Hepatocyte (in vitro differentiated cells): ENCODE measurements at regions not wholly inside any gene's neighbourhood (a gene's known extent, or its start where the extent isn't known, plus 50 kb on each side); places are given as distances from the start of the nearest gene placed in this dataset.

ENCODE experiments used
- CTCF ChIP-seq: fragments of 200-600 bp; sonication (generic); IDR thresholded peaks from 2 replicates; pipeline ENCODE4 v1.5.1; 2016; ENCODE audit warnings: antibody characterized with exemption, mild to moderate bottlenecking; ENCODE audit not compliant: poor library complexity
- EZH2phosphoT487 ChIP-seq: fragments of 200-600 bp; sonication (generic); IDR thresholded peaks from one replicate; pipeline ENCODE4 v1.6.1; 2018; ENCODE audit warnings: antibody characterized with exemption, mild to moderate bottlenecking, low read depth, moderate library complexity; ENCODE audit not compliant: unreplicated experiment, severe bottlenecking

GRCh38 chr10:78454123-78454645 is 420.5 kb downstream of the RPS24 start:
- TF ChIP-seq CTCF (no peak), EZH2phosphoT487 (no peak)
